ENCODE measurements at regions not wholly inside any gene's neighbourhood (a gene's known extent, or its start where the extent isn't known, plus 50 kb on each side); places are given as distances from the start of the nearest gene placed in this dataset.

- peaks cover 0 to 2% of the 10 kb centered on the region in 2 experiments; a peak in 1 of 5 replicates for H3K9me3 Mint-ChIP-seq
- Histone ChIP-seq H4K8ac (replicated peaks; ENCODE audit: insufficient read length, low read depth, low read length) (no peak overlapping the region), H3K9ac (ENCODE audit: extremely low read depth, insufficient read length, low read length) (no peak overlapping the region), H3K23ac (ENCODE audit: insufficient read length, low read depth, low read length) (no peak overlapping the region), H3K18ac (ENCODE audit: insufficient read length, low read depth, low read length) (no peak overlapping the region), H4K20me1 (ENCODE audit: control insufficient read depth, insufficient read depth, insufficient read length) (no peaks in the 10 kb centered on the region), H2BK120ac (ENCODE audit: low read depth, low read length, poor library complexity, severe bottlenecking) (no peak overlapping the region), H3K56ac (ENCODE audit: insufficient read length, low read depth, low read length) (no peak overlapping the region), H3K79me1 (ENCODE audit: insufficient read depth, low read depth, low read length, poor library complexity, severe bottlenecking) (no peaks in the 10 kb centered on the region), H2AFZ (ENCODE audit: low read length) (no peak overlapping the region), H3K4me2 (ENCODE audit: insufficient read depth, insufficient read length, low read length) (no peak overlapping the region), H2BK15ac (ENCODE audit: low read depth, low read length) (no peak overlapping the region), H3K14ac (ENCODE audit: insufficient read depth, low read length) (no peak overlapping the region), H3K27me3 (ENCODE audit: insufficient read depth, low read length) (no peaks in the 10 kb centered on the region), H4K91ac (ENCODE audit: insufficient read length, low read depth, low read length) (no peak overlapping the region), H2BK20ac (ENCODE audit: low read depth, low read length, poor library complexity, severe bottlenecking) (no peak overlapping the region), H3K4ac (ENCODE audit: low read depth, low read length) (no peak overlapping the region), H2AK5ac (ENCODE audit: insufficient read length, low read length) (no peak overlapping the region), H4K5ac (ENCODE audit: insufficient read length, low read depth, low read length) (no peak overlapping the region), H2BK12ac (ENCODE audit: insufficient read length, low read depth, low read length) (no peak overlapping the region), H3K9me3 (ENCODE audit: control insufficient read depth, low read depth, low read length) (no peaks in the 10 kb centered on the region), H3T11ph (ENCODE audit: low read length) (no peak overlapping the region), H2BK5ac (ENCODE audit: insufficient read length, low read length) (no peak overlapping the region), H3K23me2 (ENCODE audit: insufficient read length, low read depth, low read length, poor library complexity, severe bottlenecking) (no peaks in the 10 kb centered on the region), H3K27ac (ENCODE audit: insufficient read length, low read depth, low read length) (no peak overlapping the region), H3K4me1 (ENCODE audit: insufficient read depth, low read length) (no peaks in the 10 kb centered on the region), H3K79me2 (ENCODE audit: insufficient read depth, low read length) (no peaks in the 10 kb centered on the region)
- no peak for DNase-seq
- H3K4me1 Mint-ChIP-seq = peaks cover 4 to 6% of the 10 kb centered on the region in 2 experiments
- H3K27ac Mint-ChIP-seq = no peak overlapping the region
- H3K27me3 Mint-ChIP-seq (ENCODE audit: low read depth) = no peaks in the 10 kb centered on the region
- H3K36me3 Mint-ChIP-seq (ENCODE audit: insufficient read depth in 1 of 3, low read depth in 3 of 3) = 0 out of 7 replicates have a peak, but pooled peaks cover 0 to 8% (median 0%) of the 10 kb centered on the region in 3 experiments
- TF ChIP-seq, protein P1, sequence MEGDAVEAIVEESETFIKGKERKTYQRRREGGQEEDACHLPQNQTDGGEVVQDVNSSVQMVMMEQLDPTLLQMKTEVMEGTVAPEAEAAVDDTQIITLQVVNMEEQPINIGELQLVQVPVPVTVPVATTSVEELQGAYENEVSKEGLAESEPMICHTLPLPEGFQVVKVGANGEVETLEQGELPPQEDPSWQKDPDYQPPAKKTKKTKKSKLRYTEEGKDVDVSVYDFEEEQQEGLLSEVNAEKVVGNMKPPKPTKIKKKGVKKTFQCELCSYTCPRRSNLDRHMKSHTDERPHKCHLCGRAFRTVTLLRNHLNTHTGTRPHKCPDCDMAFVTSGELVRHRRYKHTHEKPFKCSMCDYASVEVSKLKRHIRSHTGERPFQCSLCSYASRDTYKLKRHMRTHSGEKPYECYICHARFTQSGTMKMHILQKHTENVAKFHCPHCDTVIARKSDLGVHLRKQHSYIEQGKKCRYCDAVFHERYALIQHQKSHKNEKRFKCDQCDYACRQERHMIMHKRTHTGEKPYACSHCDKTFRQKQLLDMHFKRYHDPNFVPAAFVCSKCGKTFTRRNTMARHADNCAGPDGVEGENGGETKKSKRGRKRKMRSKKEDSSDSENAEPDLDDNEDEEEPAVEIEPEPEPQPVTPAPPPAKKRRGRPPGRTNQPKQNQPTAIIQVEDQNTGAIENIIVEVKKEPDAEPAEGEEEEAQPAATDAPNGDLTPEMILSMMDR (conservative IDR thresholded peaks at IDR 0.05) = no peak
- no peak overlapping the region for H3K4me3 Mint-ChIP-seq
- WGBS (ENCODE audit: extremely low coverage, insufficient read length, low lambda C conversion rate) = no CpG with 5 or more reads among the region's 1 CpG
Measured at GRCh38 chr1:164443166-164443565, 115.8 kb upstream of the PBX1 start.
